Epithelial cell of esophagus (primary cell): ENCODE measurements at regions not wholly inside any gene's neighbourhood (a gene's known extent, or its start where the extent isn't known, plus 50 kb on each side); places are given as distances from the start of the nearest gene placed in this dataset.
A peak's percentile ranks its signal among the peaks of the same experiment; 100 is the strongest.

ENCODE experiments used
- DNase-seq: peaks from one replicate; pipeline ENCODE4 v3.0.0; 2010; ENCODE audit warnings: low read depth
- H3K4me3 ChIP-seq: 2 replicates; pipeline ENCODE4 v1.5.1; 2011; ENCODE audit warnings: mild to moderate bottlenecking, low read length, control low read depth
- TF ChIP-seq, protein P1 (sequence below): IDR thresholded peaks from 2 replicates; pipeline ENCODE4 v1.5.1; 2011; ENCODE audit warnings: low read depth, mild to moderate bottlenecking, low read length, control low read depth, inconsistent platforms; ENCODE audit not compliant: insufficient read depth; ENCODE audit errors: missing control alignments

DNA sequence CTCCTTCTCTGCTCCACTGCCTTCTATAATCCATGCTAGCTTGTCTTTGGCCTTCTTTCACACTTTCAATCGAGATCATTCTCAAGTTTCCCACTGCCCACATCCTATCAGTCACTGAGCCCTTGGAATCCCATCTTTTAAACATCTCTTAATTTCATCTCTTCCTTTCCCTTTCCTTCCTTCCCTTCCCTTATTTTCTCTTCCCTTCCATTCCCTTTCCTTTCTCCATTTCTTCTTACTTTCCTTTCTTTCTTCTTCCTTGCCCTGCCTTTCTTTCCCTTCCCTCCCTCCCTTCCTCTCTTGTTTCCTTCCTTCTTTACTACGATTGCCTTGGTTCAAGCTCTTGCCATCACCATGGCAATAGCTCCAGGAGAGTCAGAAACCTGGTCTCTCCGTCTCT, 183.8 kb downstream of the EMP1 start:
- no peak overlapping the region for H3K4me3 ChIP-seq
- no peak for DNase-seq
- TF ChIP-seq, protein P1, sequence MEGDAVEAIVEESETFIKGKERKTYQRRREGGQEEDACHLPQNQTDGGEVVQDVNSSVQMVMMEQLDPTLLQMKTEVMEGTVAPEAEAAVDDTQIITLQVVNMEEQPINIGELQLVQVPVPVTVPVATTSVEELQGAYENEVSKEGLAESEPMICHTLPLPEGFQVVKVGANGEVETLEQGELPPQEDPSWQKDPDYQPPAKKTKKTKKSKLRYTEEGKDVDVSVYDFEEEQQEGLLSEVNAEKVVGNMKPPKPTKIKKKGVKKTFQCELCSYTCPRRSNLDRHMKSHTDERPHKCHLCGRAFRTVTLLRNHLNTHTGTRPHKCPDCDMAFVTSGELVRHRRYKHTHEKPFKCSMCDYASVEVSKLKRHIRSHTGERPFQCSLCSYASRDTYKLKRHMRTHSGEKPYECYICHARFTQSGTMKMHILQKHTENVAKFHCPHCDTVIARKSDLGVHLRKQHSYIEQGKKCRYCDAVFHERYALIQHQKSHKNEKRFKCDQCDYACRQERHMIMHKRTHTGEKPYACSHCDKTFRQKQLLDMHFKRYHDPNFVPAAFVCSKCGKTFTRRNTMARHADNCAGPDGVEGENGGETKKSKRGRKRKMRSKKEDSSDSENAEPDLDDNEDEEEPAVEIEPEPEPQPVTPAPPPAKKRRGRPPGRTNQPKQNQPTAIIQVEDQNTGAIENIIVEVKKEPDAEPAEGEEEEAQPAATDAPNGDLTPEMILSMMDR = no peak

DNA sequence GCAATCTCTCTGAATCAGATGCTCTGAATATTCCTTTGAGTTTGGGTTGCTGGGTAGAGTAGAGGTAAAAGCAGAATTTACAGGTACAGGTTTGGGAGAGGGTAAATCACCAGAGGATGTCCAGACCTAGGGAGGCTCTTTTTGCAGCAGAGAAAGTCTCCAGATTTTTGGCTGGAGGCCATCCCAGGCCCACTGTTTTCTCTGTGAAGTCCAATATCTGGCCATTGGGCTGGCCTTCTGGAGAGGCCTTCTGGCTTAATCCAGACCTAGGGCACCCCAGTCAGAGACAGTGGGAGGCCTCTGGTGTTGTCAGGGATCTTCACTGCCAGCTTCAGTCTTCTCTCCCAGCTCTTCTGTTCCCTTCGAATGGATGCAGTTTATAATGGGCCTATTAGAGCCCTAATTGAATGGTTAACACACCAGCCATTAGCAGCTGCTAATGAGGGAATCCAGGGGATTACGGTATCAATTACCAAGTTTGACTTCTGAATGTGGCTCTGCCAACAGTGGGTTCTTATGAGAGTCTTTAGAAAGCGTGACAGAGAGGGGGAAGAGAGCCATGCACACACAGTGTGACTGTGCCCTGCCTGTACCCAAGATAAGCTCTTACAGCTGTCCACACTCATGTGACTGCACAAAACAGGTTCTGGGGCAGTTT, 183.1 kb downstream of the EMP1 start:
- no peak overlapping the region for H3K4me3 ChIP-seq
- TF ChIP-seq, protein P1 = no peak
- DNase-seq = no peak

DNA sequence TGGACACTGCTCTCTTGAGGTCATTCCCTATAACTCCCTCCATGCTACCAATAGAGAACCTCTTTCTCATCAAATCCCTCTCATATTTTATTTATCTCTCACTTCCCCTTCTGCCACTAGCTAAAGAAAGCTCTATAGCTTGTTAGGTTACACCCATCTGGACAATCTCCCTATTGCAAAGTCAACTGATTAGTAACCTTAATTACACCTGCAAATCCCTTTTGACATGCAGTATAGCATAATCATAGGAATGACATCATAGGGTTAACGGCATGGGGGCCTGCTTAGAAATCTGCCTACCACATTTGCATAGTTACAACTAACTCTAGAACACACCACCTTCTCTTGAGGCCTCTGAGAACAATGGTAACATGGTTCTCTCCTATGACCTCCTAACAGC, 181.2 kb downstream of the EMP1 start:
- no peak overlapping the region for H3K4me3 ChIP-seq
- no peak for DNase-seq
- TF ChIP-seq, protein P1 = no peak

DNA sequence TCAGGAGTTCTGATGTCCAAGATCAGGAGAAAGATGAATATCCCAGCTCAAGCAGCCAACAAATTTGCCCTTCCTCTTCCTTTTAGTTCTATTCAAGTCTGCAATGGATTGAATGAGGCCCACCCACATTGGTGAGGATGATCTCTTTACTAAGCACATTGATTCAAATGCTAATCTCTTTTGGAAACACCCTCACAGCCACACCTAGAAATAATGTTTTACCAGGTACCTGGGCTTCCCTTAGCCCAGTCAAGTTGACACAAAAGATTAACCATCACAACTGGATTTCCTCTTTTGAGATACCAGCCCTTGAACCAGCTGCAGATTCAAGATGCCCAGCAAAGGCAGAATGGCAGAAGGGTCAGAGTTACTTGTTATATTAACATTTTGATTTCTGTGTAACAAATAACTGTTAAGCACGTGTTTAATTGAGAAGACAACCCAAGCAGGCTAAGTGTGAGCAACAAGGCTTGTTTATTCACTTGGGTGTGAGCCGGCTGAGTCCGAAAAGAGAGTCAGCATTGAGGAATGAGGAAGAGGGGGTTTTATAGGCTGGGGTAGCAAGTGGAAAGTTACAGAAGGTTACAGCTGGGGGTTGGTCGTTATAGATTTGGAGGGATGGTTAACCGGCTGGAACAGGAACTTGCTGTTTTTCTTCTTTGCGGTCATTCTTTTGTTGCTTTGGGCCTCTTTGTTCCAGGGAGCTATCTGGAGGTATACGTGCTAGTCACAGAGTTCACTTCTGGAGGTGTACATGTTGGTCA, 180.3 kb downstream of the EMP1 start:
- peak; percentile 67 for DNase-seq
- TF ChIP-seq, protein P1 = no peak
- H3K4me3 ChIP-seq = no peak overlapping the region

DNA sequence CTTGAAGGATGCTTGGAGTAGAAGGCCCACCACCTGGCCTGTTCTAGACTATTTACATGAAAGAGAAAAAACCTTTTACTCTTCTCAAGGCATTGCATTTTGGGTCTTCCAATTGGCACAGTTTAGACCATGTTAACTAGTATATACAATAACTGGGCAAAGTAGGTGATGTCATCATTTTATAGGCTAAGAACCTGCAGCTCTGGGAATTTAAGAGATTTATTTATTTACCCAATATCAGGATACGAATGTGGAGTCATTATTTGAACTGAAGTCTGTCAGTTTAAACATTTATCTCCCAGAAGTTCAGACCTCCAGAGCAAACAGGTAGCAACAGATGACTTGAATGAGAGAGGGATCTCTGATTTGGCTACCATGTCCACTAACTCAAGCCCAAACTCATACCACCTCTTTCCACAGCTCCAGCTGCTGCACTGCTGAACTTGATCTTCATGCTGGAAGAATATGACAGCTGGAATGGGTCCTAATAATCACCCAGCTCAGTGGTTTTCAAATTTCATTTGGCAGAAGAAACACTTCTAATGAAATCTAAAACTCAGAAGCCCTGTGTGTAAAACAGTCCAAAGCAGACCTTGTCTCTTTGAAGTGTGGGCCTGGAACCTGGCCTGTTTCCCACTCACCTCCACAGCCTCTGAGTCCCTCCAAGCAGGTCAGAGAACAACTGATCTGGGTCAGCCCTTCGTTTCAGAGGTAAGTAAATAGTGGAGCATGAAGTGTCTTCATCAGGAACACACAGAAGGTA, 179.2 kb downstream of the EMP1 start:
- no peak for DNase-seq
- TF ChIP-seq, protein P1 = no peak
- no peak overlapping the region for H3K4me3 ChIP-seq

DNA sequence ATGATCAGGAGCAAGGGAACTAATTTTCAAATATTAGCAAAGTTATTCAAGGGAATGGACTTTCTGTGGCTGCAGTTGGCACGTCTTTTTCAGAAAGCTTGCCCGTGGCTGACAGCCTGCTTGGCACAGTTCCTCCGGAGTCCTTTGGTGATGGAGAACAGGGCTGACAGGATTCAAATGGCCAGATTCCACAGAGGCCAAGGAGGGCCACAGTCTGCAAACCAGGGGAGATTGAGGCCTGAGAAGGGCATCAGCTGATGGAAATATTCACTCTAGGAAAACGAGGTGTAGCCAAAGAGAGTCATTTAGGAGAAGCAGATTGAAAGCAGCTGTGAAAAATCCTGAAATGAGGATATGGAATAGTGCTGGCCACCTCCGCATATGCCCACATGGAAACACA, 178.3 kb downstream of the EMP1 start:
- TF ChIP-seq, protein P1 = no peak
- DNase-seq = no peak
- no peak overlapping the region for H3K4me3 ChIP-seq
